Liver (tissue), 1 donor: ENCODE measurements at regions not wholly inside any gene's neighbourhood (a gene's known extent, or its start where the extent isn't known, plus 50 kb on each side); places are given as distances from the start of the nearest gene placed in this dataset.

Source experiments
- FOXA1 ChIP-seq: IDR thresholded peaks from 2 replicates; pipeline ENCODE4 v1.6.1; 2016; ENCODE audit warnings: antibody characterized with exemption
- REST ChIP-seq: IDR thresholded peaks from 2 replicates; pipeline ENCODE4 v1.6.1; 2016; ENCODE audit warnings: antibody characterized with exemption, mild to moderate bottlenecking

GRCh38 chrX:40855932-40856515, 120.7 kb upstream of the MED14 start:
- TF ChIP-seq FOXA1 (no peak), REST (no peak)
